ENCODE measurements at regions not wholly inside any gene's neighbourhood (a gene's known extent, or its start where the extent isn't known, plus 50 kb on each side); places are given as distances from the start of the nearest gene placed in this dataset.

DNA sequence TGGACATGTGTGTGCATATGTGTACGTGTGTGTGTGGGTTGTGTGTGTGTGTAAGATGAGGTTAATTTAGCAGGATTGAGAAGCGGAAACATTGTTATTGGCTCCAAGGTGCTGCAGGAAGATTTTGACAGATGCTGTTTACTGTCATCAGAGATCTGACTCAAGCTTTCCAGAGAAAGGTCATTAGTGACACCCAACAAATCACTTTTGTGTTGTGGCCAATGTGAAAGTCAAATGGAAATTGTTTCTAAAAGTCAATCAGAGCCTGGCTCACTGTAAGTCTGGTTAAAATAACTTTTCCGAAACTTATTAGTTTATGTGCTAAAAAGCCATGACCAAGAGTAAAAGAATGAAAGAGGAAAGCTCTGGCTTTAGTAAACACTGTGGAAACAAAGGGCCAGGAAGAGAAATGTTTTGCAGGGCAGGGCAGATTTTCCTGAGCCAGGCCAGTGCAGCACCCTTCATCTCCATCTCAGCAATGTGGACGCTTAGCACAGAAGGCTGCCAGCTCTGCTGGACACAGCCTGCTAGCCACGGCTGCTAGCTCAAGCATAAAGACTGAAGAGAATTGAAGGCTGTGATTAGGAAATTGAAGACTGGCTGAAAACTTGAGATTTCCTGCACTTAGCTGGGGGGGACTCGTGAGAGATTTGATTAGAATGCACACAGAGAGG is 235.8 kb downstream of the NEDD1 start:
- Histone ChIP-seq H3K9ac (ENCODE audit: low read length) (no peak overlapping the region), H2AFZ (ENCODE audit: low read depth, low read length) (no peak overlapping the region), H3K4me3 (ENCODE audit: low read length) (no peak overlapping the region), H3K27me3 (ENCODE audit: insufficient read depth, low read depth, low read length) (no peaks in the 10 kb centered on the region), H3K27ac (ENCODE audit: low read length) (peak overlapping the region; percentile 3), H3K4me2 (ENCODE audit: low read length) (no peak overlapping the region), H3K9me3 (ENCODE audit: low read length) (no peaks in the 10 kb centered on the region), H3K79me2 (replicated peaks; ENCODE audit: insufficient read depth, low read length) (no peaks in the 10 kb centered on the region), H3F3A (ENCODE audit: insufficient read depth, low read length, poor library complexity, severe bottlenecking) (no peaks in the 10 kb centered on the region), H3K36me3 (ENCODE audit: insufficient read depth, low read length) (no peaks in the 10 kb centered on the region), H3K9me2 (ENCODE audit: insufficient read depth, low read length) (no peaks in the 10 kb centered on the region), H4K20me1 (ENCODE audit: insufficient read depth) (no peaks in the 10 kb centered on the region)
- no peak for TF ChIP-seq SMC3 (conservative IDR thresholded peaks at IDR 0.05; ENCODE audit: poor library complexity)

DNA sequence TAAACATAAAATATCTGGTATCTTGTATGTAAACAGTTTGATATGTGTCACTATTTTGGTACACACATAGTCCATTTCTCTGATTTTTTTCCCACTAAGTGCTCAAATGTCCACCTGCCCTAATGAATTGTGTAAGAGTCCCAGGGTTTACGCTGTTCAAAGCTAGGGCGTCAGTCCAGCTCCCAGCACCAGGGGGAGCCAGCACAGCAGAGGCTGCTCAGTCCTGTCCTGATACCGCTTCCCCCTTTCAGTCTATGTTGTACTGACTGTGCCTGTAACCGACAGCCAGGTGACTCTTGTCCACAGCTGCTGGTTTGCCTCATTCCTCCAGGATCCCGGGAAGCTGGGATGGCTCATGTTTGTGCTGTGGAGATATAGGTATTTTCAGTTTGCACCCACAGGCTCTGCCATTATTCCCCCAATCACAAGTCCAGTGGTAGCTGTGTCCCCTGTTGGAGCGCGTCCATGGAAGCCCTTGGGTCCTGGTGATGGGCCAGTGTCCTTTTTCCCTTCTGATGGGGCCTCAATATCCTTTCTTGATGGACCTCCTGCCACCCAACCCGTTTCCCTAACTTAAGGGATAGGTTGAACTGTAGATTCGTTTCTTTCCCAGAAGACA is 242.0 kb downstream of the NEDD1 start:
- TF ChIP-seq, protein P1, sequence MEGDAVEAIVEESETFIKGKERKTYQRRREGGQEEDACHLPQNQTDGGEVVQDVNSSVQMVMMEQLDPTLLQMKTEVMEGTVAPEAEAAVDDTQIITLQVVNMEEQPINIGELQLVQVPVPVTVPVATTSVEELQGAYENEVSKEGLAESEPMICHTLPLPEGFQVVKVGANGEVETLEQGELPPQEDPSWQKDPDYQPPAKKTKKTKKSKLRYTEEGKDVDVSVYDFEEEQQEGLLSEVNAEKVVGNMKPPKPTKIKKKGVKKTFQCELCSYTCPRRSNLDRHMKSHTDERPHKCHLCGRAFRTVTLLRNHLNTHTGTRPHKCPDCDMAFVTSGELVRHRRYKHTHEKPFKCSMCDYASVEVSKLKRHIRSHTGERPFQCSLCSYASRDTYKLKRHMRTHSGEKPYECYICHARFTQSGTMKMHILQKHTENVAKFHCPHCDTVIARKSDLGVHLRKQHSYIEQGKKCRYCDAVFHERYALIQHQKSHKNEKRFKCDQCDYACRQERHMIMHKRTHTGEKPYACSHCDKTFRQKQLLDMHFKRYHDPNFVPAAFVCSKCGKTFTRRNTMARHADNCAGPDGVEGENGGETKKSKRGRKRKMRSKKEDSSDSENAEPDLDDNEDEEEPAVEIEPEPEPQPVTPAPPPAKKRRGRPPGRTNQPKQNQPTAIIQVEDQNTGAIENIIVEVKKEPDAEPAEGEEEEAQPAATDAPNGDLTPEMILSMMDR (IDR thresholded peaks at IDR 0.05; ENCODE audit: poor library complexity, severe bottlenecking): peak; percentile 24
- TF ChIP-seq POLR2AphosphoS5 (IDR thresholded peaks at IDR 0.05): no peak
- Histone ChIP-seq H3K4me3 (ENCODE audit: low read length) (no peak overlapping the region), H3K27me3 (ENCODE audit: insufficient read depth, low read depth, low read length) (no peaks in the 10 kb centered on the region)

DNA sequence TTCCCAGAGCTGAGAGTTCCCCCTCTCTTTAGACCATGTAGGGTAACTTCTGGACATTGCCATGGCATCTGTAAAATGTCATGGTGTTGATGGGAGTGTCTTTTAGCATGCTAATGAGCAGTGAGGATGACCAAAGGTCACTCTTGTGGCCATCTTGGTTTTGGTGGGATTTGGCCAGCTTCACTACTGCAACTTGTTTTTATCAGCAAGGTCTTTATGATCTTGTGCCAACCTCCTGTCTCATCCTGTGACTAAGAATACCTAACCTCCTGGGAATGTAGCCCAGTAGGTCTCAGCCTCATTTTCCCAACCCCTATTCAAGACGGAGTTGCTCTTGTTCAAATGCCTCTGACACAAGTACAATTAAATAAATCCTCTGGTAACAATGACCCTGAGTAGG is 244.4 kb downstream of the NEDD1 start:
- TF ChIP-seq POLR2AphosphoS5 (IDR thresholded peaks at IDR 0.05) (no peak), SMC3 (conservative IDR thresholded peaks at IDR 0.05; ENCODE audit: poor library complexity) (no peak), TAF1 (IDR thresholded peaks at IDR 0.05; ENCODE audit: low read depth) (no peak)
- H3K4me2 ChIP-seq (ENCODE audit: low read length): no peak overlapping the region
- H3K9ac ChIP-seq (ENCODE audit: low read length): no peak overlapping the region
- no peaks in the 10 kb centered on the region for H3F3A ChIP-seq (ENCODE audit: insufficient read depth, low read length, poor library complexity, severe bottlenecking)
- no peaks in the 10 kb centered on the region for H3K79me2 ChIP-seq (replicated peaks; ENCODE audit: insufficient read depth, low read length)
- H3K9me2 ChIP-seq (ENCODE audit: insufficient read depth, low read length): no peaks in the 10 kb centered on the region
- H4K20me1 ChIP-seq (ENCODE audit: insufficient read depth): no peaks in the 10 kb centered on the region
- H3K4me3 ChIP-seq (ENCODE audit: low read length): no peak overlapping the region
- no peak overlapping the region for H2AFZ ChIP-seq (ENCODE audit: low read depth, low read length)
- H3K27me3 ChIP-seq (ENCODE audit: insufficient read depth, low read depth, low read length): no peaks in the 10 kb centered on the region
- no peaks in the 10 kb centered on the region for H3K36me3 ChIP-seq (ENCODE audit: insufficient read depth, low read length)
- H3K9me3 ChIP-seq (ENCODE audit: low read length): no peaks in the 10 kb centered on the region
- no peak overlapping the region for H3K27ac ChIP-seq (ENCODE audit: low read length)

More for the DNA sequence above, 242.0 kb downstream of the NEDD1 start:
- Histone ChIP-seq H3K9ac (ENCODE audit: low read length) (no peak overlapping the region), H3K79me2 (replicated peaks; ENCODE audit: insufficient read depth, low read length) (no peaks in the 10 kb centered on the region), H3K9me3 (ENCODE audit: low read length) (no peaks in the 10 kb centered on the region), H4K20me1 (ENCODE audit: insufficient read depth) (no peaks in the 10 kb centered on the region), H3K9me2 (ENCODE audit: insufficient read depth, low read length) (no peaks in the 10 kb centered on the region), H3F3A (ENCODE audit: insufficient read depth, low read length, poor library complexity, severe bottlenecking) (no peaks in the 10 kb centered on the region), H3K27ac (ENCODE audit: low read length) (no peak overlapping the region), H3K36me3 (ENCODE audit: insufficient read depth, low read length) (no peaks in the 10 kb centered on the region), H2AFZ (ENCODE audit: low read depth, low read length) (no peak overlapping the region), H3K4me2 (ENCODE audit: low read length) (no peak overlapping the region)

DNA sequence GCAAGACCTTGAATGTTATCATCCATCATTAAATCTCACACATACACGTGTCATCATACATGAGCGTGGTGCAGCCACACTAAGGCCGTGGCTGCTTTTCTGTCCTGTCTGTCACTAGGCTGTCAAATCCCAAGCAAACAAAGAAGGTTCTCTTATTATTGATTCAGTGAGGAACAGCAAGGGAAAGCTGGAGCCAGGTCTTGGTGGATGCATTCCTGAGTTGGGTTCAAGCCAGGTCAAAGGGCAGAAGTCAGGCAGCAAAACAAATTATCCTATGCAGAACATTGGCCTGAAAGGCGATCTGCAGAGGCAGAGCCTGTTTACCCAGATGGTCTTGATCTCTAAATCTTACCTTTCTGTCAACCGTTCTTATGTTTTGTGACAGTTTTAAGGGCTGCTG is 252.3 kb downstream of the NEDD1 start:
- no peak overlapping the region for H3K9ac ChIP-seq (ENCODE audit: low read length)
- no peaks in the 10 kb centered on the region for H3K79me2 ChIP-seq (replicated peaks; ENCODE audit: insufficient read depth, low read length)
- no peaks in the 10 kb centered on the region for H3K27me3 ChIP-seq (ENCODE audit: insufficient read depth, low read depth, low read length)
- TF ChIP-seq, protein P2, sequence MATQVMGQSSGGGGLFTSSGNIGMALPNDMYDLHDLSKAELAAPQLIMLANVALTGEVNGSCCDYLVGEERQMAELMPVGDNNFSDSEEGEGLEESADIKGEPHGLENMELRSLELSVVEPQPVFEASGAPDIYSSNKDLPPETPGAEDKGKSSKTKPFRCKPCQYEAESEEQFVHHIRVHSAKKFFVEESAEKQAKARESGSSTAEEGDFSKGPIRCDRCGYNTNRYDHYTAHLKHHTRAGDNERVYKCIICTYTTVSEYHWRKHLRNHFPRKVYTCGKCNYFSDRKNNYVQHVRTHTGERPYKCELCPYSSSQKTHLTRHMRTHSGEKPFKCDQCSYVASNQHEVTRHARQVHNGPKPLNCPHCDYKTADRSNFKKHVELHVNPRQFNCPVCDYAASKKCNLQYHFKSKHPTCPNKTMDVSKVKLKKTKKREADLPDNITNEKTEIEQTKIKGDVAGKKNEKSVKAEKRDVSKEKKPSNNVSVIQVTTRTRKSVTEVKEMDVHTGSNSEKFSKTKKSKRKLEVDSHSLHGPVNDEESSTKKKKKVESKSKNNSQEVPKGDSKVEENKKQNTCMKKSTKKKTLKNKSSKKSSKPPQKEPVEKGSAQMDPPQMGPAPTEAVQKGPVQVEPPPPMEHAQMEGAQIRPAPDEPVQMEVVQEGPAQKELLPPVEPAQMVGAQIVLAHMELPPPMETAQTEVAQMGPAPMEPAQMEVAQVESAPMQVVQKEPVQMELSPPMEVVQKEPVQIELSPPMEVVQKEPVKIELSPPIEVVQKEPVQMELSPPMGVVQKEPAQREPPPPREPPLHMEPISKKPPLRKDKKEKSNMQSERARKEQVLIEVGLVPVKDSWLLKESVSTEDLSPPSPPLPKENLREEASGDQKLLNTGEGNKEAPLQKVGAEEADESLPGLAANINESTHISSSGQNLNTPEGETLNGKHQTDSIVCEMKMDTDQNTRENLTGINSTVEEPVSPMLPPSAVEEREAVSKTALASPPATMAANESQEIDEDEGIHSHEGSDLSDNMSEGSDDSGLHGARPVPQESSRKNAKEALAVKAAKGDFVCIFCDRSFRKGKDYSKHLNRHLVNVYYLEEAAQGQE (IDR thresholded peaks at IDR 0.05; ENCODE audit: borderline replicate concordance): no peak
- H3F3A ChIP-seq (ENCODE audit: insufficient read depth, low read length, poor library complexity, severe bottlenecking): no peaks in the 10 kb centered on the region
- no peaks in the 10 kb centered on the region for H3K9me3 ChIP-seq (ENCODE audit: low read length)
- no peak overlapping the region for H3K4me2 ChIP-seq (ENCODE audit: low read length)
- H3K36me3 ChIP-seq (ENCODE audit: insufficient read depth, low read length): no peaks in the 10 kb centered on the region
- H2AFZ ChIP-seq (ENCODE audit: low read depth, low read length): no peak overlapping the region
- H4K20me1 ChIP-seq (ENCODE audit: insufficient read depth): no peaks in the 10 kb centered on the region
- H3K9me2 ChIP-seq (ENCODE audit: insufficient read depth, low read length): no peaks in the 10 kb centered on the region
- H3K27ac ChIP-seq (ENCODE audit: low read length): no peak overlapping the region
- no peak overlapping the region for H3K4me3 ChIP-seq (ENCODE audit: low read length)

All from neural cell (in vitro differentiated cells).